Natural killer cell (primary cell): ENCODE measurements at regions not wholly inside any gene's neighbourhood (a gene's known extent, or its start where the extent isn't known, plus 50 kb on each side); places are given as distances from the start of the nearest gene placed in this dataset.

Experiments used
- ATAC-seq, 3 donors: fragments of 150-1000 bp in 2 of 3; fragments of 200-7000 bp in 1 of 3; cut with Tn5 transposase; 1 replicate in 1 of 3; 2 replicates in 2 of 3; pipeline ENCODE4 v1.10.0; 2021; ENCODE audit warnings: mild to moderate bottlenecking in 2 of 3, moderate library complexity in 2 of 3
- DNase-seq, 2 donors: peaks; one replicate each; pipeline versions ENCODE4 v3.0.0 to v3.0.0-alpha.2; 2013 to 2021; ENCODE audit warnings: mixed read lengths in 1 of 2
- H3K27ac ChIP-seq: one replicate; pipeline ENCODE4 v1.5.1; 2013; ENCODE audit warnings: mild to moderate bottlenecking, low read length
- H3K27me3 ChIP-seq: one replicate; pipeline ENCODE4 v1.6.1; 2013; ENCODE audit warnings: low read length; ENCODE audit not compliant: control insufficient read depth, insufficient read depth
- H3K36me3 ChIP-seq: one replicate; pipeline ENCODE4 v1.6.1; 2013; ENCODE audit warnings: low read length; ENCODE audit not compliant: control insufficient read depth, insufficient read depth
- H3K4me1 ChIP-seq: one replicate; pipeline ENCODE4 v1.6.1; 2013; ENCODE audit warnings: low read length; ENCODE audit not compliant: control insufficient read depth, insufficient read depth
- H3K4me3 ChIP-seq: one replicate; pipeline ENCODE4 v1.5.1; 2013; ENCODE audit warnings: low read length
- H3K9me3 ChIP-seq: one replicate; pipeline ENCODE4 v1.6.1; 2013; ENCODE audit warnings: low read length; ENCODE audit not compliant: control insufficient read depth, insufficient read depth
- H3K27ac Mint-ChIP-seq, 2 donors: one replicate each; pipeline ENCODE4 v1.8.0; 2022; ENCODE audit warnings: mild to moderate bottlenecking in 2 of 2, mixed read lengths in 2 of 2, moderate library complexity in 1 of 2
- H3K27me3 Mint-ChIP-seq, 2 donors: one replicate each; pipeline ENCODE4 v1.8.0; 2022; ENCODE audit warnings: low read depth in 2 of 2, mixed read lengths in 2 of 2
- H3K36me3 Mint-ChIP-seq: one replicate; pipeline ENCODE4 v1.8.0; 2022; ENCODE audit warnings: mixed read lengths
- H3K4me1 Mint-ChIP-seq, 2 donors: one replicate each; pipeline ENCODE4 v1.8.0; 2022; ENCODE audit warnings: mixed read lengths in 2 of 2
- H3K4me3 Mint-ChIP-seq: one replicate; pipeline ENCODE4 v1.8.0; 2022; ENCODE audit warnings: mild to moderate bottlenecking, moderate library complexity, mixed read lengths
- H3K9me3 Mint-ChIP-seq, 2 donors: one replicate each; pipeline ENCODE4 v1.8.0; 2022; ENCODE audit warnings: mixed read lengths in 2 of 2
- WGBS: methylation state at CpG from one replicate; pipeline ENCODE4 v1.1.7; 2013; ENCODE audit warnings: missing lambda C conversion rate; ENCODE audit not compliant: insufficient coverage; 5-methylcytosine and 5-hydroxymethylcytosine counted together
- intact Hi-C: fragments of 100-400 bp; cut with micrococcal nuclease; formaldehyde crosslinking; loops from one replicate; pipeline ENCODE4 v1.14.2; 2022
- TF ChIP-seq, protein P1 (sequence below): fragments of 200-600 bp; IDR thresholded peaks from one replicate; pipeline ENCODE4 v1.8.0; 2022; ENCODE audit warnings: antibody characterized with exemption

DNA sequence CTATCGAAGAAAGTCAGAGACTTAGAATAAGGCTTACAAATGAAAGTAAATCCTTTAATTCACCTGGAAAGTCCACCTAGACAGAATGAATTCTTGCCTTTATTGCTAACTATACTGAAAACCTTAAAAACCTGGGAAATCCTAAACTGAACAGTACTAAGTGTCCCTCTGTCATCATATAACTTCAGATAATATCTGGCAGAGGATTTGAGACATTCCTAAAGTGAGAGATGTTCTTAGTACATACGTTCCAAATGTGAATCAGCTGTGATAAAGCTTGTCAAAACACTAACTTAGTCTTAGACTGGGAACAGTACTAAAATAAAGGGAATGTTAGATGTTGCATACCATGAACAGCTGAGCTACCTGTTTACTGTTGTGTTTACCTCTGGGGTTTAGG is 121.7 kb downstream of the TNFSF18 start:
- Histone ChIP-seq H3K9me3 (no peaks in the 10 kb centered on the region), H3K27ac (no peak overlapping the region), H3K36me3 (no peaks in the 10 kb centered on the region), H3K4me3 (no peak overlapping the region), H3K4me1 (no peaks in the 10 kb centered on the region), H3K27me3 (no peaks in the 10 kb centered on the region)
- Mint-ChIP-seq H3K27me3 (no peaks in the 10 kb centered on the region), H3K9me3 (no peaks in the 10 kb centered on the region), H3K4me3 (no peak overlapping the region), H3K36me3 (no peaks in the 10 kb centered on the region), H3K27ac (no peak overlapping the region), H3K4me1 (peaks cover 0 to 4% of the 10 kb centered on the region in 2 donors)
- ATAC-seq (no peak), DNase-seq (no peak)
- intact Hi-C loops = no loop called here
- TF ChIP-seq, protein P1, sequence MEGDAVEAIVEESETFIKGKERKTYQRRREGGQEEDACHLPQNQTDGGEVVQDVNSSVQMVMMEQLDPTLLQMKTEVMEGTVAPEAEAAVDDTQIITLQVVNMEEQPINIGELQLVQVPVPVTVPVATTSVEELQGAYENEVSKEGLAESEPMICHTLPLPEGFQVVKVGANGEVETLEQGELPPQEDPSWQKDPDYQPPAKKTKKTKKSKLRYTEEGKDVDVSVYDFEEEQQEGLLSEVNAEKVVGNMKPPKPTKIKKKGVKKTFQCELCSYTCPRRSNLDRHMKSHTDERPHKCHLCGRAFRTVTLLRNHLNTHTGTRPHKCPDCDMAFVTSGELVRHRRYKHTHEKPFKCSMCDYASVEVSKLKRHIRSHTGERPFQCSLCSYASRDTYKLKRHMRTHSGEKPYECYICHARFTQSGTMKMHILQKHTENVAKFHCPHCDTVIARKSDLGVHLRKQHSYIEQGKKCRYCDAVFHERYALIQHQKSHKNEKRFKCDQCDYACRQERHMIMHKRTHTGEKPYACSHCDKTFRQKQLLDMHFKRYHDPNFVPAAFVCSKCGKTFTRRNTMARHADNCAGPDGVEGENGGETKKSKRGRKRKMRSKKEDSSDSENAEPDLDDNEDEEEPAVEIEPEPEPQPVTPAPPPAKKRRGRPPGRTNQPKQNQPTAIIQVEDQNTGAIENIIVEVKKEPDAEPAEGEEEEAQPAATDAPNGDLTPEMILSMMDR = no peak
- 98% methylated on average over 2 of the region's 2 CpGs for WGBS

DNA sequence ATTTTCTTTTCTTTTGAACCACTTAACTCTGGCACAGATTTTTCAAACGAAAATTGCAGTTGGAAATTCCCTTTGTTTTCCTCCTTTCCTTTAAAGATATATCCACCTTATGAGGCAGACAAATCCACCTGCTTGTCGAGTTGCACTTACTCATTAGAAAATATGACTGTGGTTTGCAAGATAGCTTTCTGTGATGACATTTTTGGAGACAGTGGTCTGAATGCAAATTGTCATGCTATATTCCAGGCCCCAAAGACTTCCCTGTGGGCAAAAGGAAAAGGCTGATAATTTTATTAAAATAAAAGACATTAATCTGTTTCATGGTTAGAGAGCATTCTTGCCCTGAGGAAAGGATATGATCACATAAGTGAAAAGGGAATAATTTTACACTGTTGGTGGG is 120.6 kb downstream of the TNFSF18 start:
- intact Hi-C loops = no loop called here
- H3K27me3 ChIP-seq = no peaks in the 10 kb centered on the region

GRCh38 chr1:172931340-172931739 is 119.4 kb downstream of the TNFSF18 start:
- WGBS = 83% methylated on average over 1 of the region's 1 CpG

More for the DNA sequence above, 120.6 kb downstream of the TNFSF18 start:
- H3K4me3 Mint-ChIP-seq = no peak overlapping the region
- TF ChIP-seq, protein P1 = no peak
- Histone ChIP-seq H3K27ac (no peak overlapping the region), H3K9me3 (no peaks in the 10 kb centered on the region), H3K4me3 (no peak overlapping the region), H3K36me3 (no peaks in the 10 kb centered on the region), H3K4me1 (no peaks in the 10 kb centered on the region)
- DNase-seq = no peak
- H3K9me3 Mint-ChIP-seq = no peaks in the 10 kb centered on the region
- H3K27me3 Mint-ChIP-seq = no peaks in the 10 kb centered on the region
- H3K4me1 Mint-ChIP-seq = peaks cover 0 to 7% of the 10 kb centered on the region in 2 donors
- 78% methylated on average over 1 of the region's 2 CpGs for WGBS
- H3K36me3 Mint-ChIP-seq = no peaks in the 10 kb centered on the region
- ATAC-seq = no peak
- no peak overlapping the region for H3K27ac Mint-ChIP-seq

DNA sequence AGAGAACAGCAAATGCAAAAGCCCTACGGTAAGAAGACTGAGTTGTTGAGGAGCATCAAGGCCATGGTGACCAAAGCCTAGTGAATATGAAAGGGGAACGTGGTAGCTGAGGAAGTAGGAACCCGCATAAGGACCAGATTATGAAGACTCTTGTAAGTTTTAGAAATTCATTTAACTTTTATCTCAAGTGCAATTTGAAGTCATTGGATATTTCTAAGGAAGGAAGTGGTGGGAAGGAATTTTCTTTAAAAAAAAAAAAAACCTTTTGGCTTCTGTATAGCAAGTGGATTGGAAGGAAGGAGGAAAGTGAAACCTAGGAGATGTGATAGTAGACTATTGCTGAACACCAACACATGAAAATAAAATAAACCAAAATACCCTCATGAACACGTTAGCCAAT is 119.0 kb downstream of the TNFSF18 start:
- TF ChIP-seq, protein P1 = no peak
- H3K27me3 ChIP-seq = no peaks in the 10 kb centered on the region
- Mint-ChIP-seq H3K4me1 (peaks cover 0 to 7% of the 10 kb centered on the region in 2 donors), H3K36me3 (no peaks in the 10 kb centered on the region), H3K4me3 (no peak overlapping the region), H3K27ac (no peak overlapping the region), H3K27me3 (no peaks in the 10 kb centered on the region), H3K9me3 (no peaks in the 10 kb centered on the region)
- H3K36me3 ChIP-seq = no peaks in the 10 kb centered on the region
- H3K4me3 ChIP-seq = no peak overlapping the region
- DNase-seq (no peak), ATAC-seq (no peak)
- WGBS = 89% methylated on average over 3 of the region's 4 CpGs
- H3K4me1 ChIP-seq = no peaks in the 10 kb centered on the region
- intact Hi-C loops = no loop called here
- H3K27ac ChIP-seq = no peak overlapping the region
- no peaks in the 10 kb centered on the region for H3K9me3 ChIP-seq

More at GRCh38 chr1:172931340-172931739, 119.4 kb downstream of the TNFSF18 start:
- H3K27me3 Mint-ChIP-seq = no peaks in the 10 kb centered on the region
- Histone ChIP-seq H3K4me3 (no peak overlapping the region), H3K4me1 (no peaks in the 10 kb centered on the region), H3K9me3 (no peaks in the 10 kb centered on the region), H3K36me3 (no peaks in the 10 kb centered on the region), H3K27me3 (no peaks in the 10 kb centered on the region), H3K27ac (no peak overlapping the region)
- peaks cover 0 to 7% of the 10 kb centered on the region in 2 donors for H3K4me1 Mint-ChIP-seq
- no peaks in the 10 kb centered on the region for H3K9me3 Mint-ChIP-seq
- DNase-seq (no peak), ATAC-seq (no peak)
- H3K4me3 Mint-ChIP-seq = no peak overlapping the region
- intact Hi-C loops = no loop called here
- TF ChIP-seq, protein P1 = no peak
- no peaks in the 10 kb centered on the region for H3K36me3 Mint-ChIP-seq
- H3K27ac Mint-ChIP-seq = no peak overlapping the region
